ENCODE measurements at regions not wholly inside any gene's neighbourhood (a gene's known extent, or its start where the extent isn't known, plus 50 kb on each side); places are given as distances from the start of the nearest gene placed in this dataset.

- no peak for DNase-seq
Observed at GRCh38 chr18:44626236-44626635, 54.5 kb upstream of the SETBP1 start.

- DNase-seq, result no peak
Observed at GRCh38 chr18:44626807-44627206, 53.9 kb upstream of the SETBP1 start.

- DNase-seq, result peak; percentile 2 to 4
Observed at GRCh38 chr18:44627280-44627679, 53.4 kb upstream of the SETBP1 start.

- no peak for DNase-seq
Observed at GRCh38 chr18:44629406-44629805, 51.3 kb upstream of the SETBP1 start.

GRCh38 chr18:44630118-44630517 is 50.6 kb upstream of the SETBP1 start:
- no peak for DNase-seq

Data from inflammatory macrophage treated with lipopolysaccharide for 1 hour (primary cell).